ENCODE measurements at regions not wholly inside any gene's neighbourhood (a gene's known extent, or its start where the extent isn't known, plus 50 kb on each side); places are given as distances from the start of the nearest gene placed in this dataset.

- POLR2A ChIA-PET = no interaction called here
- CTCF ChIA-PET = interaction anchor here (1.7 kb wide), 1 partner anchor 738 kb away, joined by 6 read pairs; no protein-coding TSS in a partner anchor
Observed at GRCh38 chr13:47632311-47632710, 368.8 kb downstream of the SUCLA2 start.

GRCh38 chr13:47628666-47629065 lies 372.4 kb downstream of the SUCLA2 start:
- H3K27ac ChIP-seq (ENCODE audit: extremely low read depth, low read depth, low read length) = no peak overlapping the region
- no peaks in the 10 kb centered on the region for H3K36me3 ChIP-seq (ENCODE audit: control insufficient read depth in 2 of 2, insufficient read depth in 1 of 2, low read length in 2 of 2)
- ChIA-PET CTCF (no interaction called here), POLR2A (no interaction called here)
- no peak for TF ChIP-seq ZNF521 (tag by site-specific recombination; IDR thresholded peaks at IDR 0.05)
- no peak for TF ChIP-seq ZBTB26 (tag by site-specific recombination; optimal IDR thresholded peaks at IDR 0.05)
- TF ChIP-seq ZNF580 (tag by site-specific recombination; IDR thresholded peaks at IDR 0.05) = no peak
- TF ChIP-seq ZNF549 (tag by site-specific recombination; IDR thresholded peaks at IDR 0.05) = no peak
- TF ChIP-seq ZSCAN5A (tag by site-specific recombination; IDR thresholded peaks at IDR 0.05) = no peak
- TF ChIP-seq ZNF654 (tag by site-specific recombination; IDR thresholded peaks at IDR 0.05; ENCODE audit: low read depth) = no peak
- TF ChIP-seq ZNF18 (tag by site-specific recombination; IDR thresholded peaks at IDR 0.05) = no peak
- TF ChIP-seq ZNF518A (tag by site-specific recombination; conservative IDR thresholded peaks at IDR 0.05; ENCODE audit: low read depth) = no peak
- no peak for TF ChIP-seq ZSCAN30 (tag by site-specific recombination; IDR thresholded peaks at IDR 0.05)
- no peak for TF ChIP-seq ZIC2 (tag by site-specific recombination; IDR thresholded peaks at IDR 0.05)
- no peak for TF ChIP-seq ZNF335 (tag by site-specific recombination; conservative IDR thresholded peaks at IDR 0.05)
- no peak for TF ChIP-seq ZNF221 (tag by site-specific recombination; IDR thresholded peaks at IDR 0.05; ENCODE audit: borderline replicate concordance)
- no peak for TF ChIP-seq ZNF292 (tag by site-specific recombination; IDR thresholded peaks at IDR 0.05; ENCODE audit: borderline replicate concordance, low read depth)
- H3K9me3 ChIP-seq (ENCODE audit: control insufficient read depth, insufficient read depth, low read depth, low read length) = no peaks in the 10 kb centered on the region
- H3K4me1 ChIP-seq (ENCODE audit: control insufficient read depth, insufficient read depth, low read length) = no peaks in the 10 kb centered on the region
- H3K4me3 ChIP-seq (ENCODE audit: low read depth, low read length) = no peak overlapping the region

More at GRCh38 chr13:47632311-47632710, 368.8 kb downstream of the SUCLA2 start:
- Histone ChIP-seq H3K4me1 (ENCODE audit: control insufficient read depth, insufficient read depth, low read length) (no peaks in the 10 kb centered on the region), H3K36me3 (ENCODE audit: control insufficient read depth in 2 of 2, insufficient read depth in 1 of 2, low read length in 2 of 2) (no peaks in the 10 kb centered on the region), H3K9me3 (ENCODE audit: control insufficient read depth, insufficient read depth, low read depth, low read length) (no peaks in the 10 kb centered on the region), H3K4me3 (ENCODE audit: low read depth, low read length) (no peak overlapping the region), H3K27ac (ENCODE audit: extremely low read depth, low read depth, low read length) (no peak overlapping the region)
- TF ChIP-seq ZNF488 (tag by site-specific recombination; IDR thresholded peaks at IDR 0.05) = no peak
- no peak for TF ChIP-seq ZBTB17 (tag by site-specific recombination; IDR thresholded peaks at IDR 0.05)
- no peak for TF ChIP-seq ELK4 (IDR thresholded peaks at IDR 0.05; ENCODE audit: borderline replicate concordance, low read depth, low read length)
- TF ChIP-seq ZNF23 (tag by site-specific recombination; IDR thresholded peaks at IDR 0.05; ENCODE audit: borderline replicate concordance) = no peak
- no peak for TF ChIP-seq GLIS2 (tag by site-specific recombination; IDR thresholded peaks at IDR 0.05)
- no peak for TF ChIP-seq ZNF211 (tag by site-specific recombination; IDR thresholded peaks at IDR 0.05; ENCODE audit: low read depth)
